SHP77 (cell line): ENCODE measurements at regions not wholly inside any gene's neighbourhood (a gene's known extent, or its start where the extent isn't known, plus 50 kb on each side); places are given as distances from the start of the nearest gene placed in this dataset.

Source experiments
- DNase-seq, 2 experiments: peaks; one replicate each; lab custom pipeline; 2025; lab: John Stamatoyannopoulos, UW

DNA sequence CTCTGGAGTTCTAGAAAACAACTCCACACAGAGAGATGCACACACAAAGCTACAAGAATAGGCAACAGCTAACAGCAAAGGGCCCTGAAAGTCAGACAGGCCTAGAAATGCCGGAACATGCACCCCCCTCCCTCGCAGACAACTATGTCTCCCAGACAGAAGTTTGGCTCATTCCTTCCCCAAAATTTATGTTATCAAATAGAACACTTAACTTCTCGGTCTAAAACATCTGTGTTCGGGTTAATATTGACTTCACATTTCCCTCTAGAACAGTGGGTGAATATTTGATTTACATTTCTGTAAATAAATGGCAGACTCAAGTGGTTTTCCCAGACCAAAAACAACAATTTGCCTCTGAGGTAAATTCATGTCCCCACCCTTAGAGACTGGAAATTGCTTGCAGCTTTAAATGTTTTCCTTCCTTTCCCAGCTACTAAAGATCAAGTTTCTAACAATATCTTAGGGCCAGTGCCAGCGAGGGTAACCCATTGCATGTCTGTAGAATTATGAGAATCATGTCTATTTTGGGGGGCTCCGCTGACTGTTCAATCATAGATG lies 92.5 kb upstream of the INHBA start:
- DNase-seq: no peak

DNA sequence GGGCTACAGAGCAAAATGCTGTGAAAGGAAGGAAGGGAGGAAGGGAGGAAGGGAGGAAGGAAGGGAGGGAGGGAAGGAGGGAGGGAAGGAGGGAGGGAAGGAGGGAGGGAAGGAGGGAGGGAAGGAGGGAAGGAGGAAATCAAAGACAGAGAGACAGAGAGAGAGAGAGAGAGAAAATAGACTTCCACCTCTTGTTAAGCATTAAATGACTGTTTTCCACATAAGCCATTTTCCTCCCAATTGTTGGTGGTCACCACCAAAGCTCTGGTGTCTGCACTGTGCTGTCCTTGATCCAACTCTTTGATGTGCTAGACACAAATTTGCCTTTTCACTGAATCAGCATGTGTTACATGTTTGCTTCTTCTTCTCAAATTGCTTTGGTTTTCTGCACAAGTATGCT lies 90.7 kb upstream of the INHBA start:
- DNase-seq: no peak

DNA sequence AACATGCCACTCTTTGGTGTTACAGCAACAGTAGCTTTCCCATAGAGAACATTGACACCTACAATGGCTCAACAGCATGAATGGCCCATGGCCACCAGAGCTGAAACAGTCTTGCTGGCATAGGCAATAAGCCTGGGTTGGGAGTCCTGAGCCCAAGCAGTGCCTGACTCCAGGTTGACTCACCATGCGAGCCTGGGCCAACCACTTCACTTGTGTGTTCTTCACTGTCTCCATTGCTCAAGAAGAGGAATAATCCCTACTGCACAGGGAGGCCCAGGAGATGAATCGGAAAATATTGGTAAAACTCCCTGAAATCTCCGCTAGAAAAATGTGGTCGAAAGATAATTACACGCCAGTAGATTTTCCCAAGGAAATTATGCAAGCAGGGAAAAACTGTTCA lies 89.2 kb upstream of the INHBA start:
- no peak for DNase-seq

DNA sequence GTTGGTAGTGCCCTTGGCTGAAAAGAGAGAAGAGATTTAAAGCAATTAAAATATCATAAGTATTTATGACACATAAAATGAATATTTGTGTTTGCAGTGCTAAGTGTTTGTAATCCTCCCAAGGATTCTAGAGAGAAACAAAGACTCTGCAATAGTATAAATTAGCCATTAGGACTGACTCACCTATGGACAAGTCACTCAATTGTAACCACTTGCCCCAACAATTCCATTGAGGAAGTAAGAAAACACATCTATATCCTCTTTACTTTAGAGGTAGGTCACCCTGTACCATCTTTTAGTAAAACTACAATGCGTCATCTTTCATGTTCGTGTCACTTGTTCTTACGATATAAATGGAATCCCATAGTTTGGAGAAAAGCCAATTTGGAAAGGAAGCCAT lies 85.7 kb upstream of the INHBA start:
- no peak for DNase-seq

DNA sequence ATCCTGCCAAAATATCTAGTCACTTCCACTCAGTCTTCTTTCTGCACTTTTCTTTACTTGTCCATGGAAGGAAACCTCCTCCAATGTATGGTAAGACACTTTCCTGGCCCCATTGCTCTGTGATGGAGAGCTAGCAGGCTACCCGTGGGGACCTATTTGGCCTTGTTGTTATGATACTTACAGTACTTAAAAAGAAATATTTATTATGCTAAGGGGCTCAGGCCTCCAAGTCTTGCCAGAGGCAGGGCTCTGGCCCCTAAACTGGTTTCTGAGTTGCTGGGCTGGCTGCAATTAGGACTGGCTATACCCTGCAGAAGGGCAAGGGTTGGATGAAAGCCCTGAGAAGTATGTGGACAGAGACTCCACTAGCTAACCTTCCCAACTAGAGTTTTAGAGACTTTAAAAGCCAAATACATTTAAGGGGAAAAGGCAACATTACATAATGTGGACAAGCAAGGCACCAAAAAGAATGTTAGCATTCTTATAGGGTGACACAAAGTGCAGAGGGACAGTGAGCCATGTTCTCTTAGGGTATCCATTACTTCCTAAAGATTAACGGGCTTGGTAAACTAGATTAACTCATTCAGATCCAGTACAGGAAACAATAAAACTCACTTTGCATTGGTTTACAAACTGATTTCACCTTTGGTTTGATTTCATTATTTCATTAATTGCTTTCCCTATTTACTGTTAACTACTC lies 84.9 kb upstream of the INHBA start:
- DNase-seq: no peak

DNA sequence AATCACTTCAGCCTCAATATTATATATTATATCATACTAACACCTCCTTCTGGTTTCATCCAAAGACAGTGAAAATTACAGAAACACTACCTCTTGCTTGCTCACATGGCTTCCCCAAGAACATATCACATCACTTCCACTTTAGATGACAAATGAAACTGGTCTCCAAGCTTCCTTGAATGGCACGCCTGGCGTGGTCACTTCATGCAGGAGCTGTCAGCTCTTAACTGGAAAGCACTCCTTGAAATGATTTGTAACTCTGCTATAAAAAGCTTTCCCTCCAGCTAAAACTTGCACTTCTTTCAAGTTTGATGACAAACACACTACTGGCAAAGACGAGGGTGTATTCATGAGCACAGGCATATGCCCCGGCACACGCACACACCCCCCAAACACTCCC lies 84.1 kb upstream of the INHBA start:
- no peak for DNase-seq

DNA sequence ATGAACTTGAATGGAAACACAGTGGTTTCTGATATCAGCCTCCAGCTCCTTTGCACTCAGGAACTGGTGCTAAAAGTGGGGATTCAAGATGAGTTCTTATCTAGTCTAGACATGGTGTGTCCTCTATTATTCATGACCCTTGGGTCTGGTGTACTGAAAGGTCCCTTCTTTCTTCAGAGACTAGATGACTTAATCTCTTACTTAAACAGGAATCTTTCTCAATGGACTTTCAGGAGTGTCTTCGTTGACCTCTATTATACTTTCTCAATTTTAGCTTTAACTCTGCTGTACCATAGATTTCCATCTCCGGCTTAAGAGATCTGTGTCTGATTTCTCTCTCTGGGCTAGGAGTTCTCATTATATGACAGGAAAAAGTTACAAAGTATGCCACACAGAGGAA lies 83.5 kb upstream of the INHBA start:
- no peak for DNase-seq

DNA sequence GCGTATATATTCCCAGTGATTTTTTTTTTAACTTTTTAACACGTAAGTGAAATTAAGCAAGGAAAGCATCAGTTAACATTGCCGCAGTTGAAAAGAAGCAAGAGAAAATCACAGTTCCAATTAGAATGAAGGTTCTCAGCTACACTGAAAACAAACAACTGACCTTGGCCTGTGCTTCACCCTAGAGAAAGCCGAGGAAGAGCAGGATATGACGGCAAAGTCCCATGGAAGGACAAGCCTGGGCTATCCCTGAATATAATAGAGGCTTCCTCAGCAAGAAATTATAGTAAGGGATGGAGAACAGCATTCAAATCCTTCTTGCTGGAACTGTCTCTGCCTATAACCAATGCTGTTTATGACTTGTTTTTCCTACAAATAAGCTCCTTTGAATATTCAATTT lies 83.0 kb upstream of the INHBA start:
- DNase-seq: no peak

DNA sequence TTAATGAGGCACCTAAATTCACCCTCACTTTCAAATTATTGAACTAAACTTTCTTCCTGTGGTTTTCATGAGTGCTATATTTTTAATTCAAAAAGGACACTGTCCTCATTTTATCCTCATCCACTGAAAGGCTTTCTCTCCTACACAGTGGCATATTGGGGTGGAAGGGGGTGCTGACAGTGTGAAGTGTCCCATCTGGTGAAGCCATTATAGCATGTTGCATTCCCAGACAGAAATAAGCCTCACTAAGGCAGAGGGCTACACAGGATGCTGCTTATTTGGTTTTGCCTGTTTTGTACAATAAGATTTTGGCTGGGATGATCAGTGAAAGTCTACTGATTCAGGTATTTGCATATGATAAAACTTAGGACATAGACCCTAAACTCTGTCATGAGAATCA lies 82.4 kb upstream of the INHBA start:
- no peak for DNase-seq

DNA sequence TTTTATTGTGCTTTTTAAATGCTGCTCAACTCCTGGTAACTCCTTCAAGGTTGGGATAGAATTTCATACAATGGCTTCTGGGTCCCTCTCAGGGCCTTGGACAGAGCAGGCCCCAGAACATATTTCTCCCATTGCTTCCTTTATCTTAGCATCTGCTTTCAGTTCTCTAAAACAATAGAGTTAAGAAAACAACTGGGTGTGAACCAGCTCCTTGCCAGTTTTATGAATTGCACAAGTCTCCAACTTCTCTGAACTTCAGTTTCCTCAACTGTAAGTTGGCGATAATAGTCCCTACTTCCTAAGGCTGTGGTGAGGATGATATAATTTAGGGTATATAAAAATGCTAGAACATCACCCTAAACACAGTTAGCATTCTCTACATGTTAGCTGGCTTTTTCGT lies 77.0 kb upstream of the INHBA start:
- no peak for DNase-seq

DNA sequence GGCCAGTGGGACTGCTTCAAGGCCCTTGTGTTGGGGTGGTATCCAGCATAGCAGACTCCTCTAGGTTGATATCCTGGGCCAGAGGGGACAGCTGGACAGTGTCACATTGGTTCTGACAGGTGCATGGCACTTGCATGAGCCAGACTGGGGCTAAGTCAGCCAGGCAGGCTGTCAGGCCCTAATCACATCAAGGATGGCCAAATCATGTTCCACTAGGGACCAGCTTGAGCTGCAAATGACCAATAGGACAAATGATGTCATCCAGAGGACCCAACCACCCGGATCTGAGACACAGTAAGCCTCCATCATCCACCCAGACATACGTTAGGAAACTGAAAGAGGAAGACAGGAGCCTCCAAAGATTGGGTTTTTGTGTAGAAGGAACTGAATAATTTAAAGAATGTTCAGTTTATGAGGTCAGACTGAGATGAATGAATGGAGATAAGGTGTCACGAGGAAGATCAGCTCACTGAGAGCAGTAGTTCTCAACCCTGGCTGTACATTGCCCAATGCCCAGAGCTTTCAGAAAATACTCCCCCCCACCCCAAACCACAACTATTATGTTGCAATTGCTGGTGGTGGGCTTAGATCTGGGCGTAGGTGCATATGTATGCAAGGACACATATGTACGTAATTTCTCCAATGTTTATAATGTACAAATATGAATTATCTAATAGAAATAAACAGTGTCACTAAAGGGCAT lies 75.2 kb upstream of the INHBA start:
- no peak for DNase-seq

DNA sequence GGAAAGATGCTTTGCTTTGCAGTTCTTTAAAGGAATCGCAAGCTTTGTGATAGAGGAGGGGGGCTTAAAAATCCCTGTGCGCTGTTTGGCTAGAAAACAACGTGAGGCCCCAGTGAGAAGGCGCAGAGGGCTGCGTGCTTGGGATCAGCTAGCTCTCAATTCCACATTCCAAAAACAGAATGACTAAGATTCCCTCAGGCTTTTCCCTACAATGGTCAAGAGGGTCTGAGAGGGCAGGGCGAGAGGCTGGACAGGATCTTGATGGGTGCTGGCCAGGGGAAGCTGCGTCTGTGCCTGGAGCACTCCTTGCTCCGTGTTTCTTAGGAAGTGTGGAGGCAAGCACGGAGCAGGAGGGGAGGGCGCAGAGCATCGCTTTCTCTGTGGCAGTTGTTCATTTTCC lies 72.1 kb upstream of the INHBA start:
- no peak for DNase-seq

DNA sequence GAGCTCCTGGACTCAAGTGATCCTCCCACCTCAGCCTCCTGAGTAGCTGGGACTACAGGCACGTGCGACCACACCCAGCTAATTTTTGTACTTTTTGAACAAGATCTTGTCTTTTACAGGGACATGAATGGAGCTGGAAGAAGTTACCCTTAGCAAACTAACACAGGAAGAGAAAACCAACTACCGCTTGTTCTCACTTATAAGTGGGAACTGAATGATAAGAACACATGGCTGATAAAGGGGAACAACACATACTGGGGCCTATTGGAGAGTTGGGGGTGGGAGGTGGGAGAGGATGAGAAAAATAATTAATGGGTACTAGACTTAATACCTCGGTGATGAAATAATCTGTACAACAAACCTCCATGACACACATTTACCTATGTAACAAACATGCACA lies 70.9 kb upstream of the INHBA start:
- no peak for DNase-seq

DNA sequence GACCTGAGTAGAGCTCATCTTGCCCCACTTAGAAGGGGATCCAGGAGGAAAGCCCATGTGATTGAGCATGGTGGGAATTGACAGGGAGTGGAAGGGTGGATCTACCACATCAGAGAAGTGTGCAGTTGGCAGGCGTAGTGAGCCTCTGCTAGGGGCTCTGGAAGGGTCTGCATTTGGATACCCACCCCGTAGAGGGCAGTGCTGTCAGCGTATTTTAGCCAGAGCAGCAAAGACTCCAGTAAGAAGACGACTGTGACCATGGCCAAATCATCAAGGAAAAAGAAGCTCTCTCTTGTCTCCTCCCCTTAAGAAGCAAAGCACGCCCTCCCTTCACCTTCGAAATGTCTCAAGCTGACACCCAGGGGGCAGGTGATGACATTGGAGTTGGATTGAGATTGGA lies 68.8 kb upstream of the INHBA start:
- DNase-seq: no peak

DNA sequence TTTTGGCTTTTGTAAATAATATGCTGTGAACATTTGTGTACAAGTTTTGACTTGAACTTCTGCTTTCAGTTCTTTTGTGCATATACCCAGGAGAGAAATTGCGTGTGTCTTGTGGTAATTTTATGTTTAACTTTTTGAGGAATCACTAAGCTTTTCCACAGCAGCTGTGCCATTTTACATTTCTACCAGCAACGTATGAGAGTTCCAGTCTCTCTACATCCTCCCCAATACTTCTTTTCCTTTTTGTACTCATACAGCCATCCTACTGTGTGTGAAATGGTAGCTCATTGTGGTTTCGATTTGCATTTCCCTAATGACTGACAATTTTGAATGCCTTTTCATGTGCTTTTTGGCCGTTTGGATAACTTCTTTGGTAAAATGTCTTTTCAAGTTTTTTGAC lies 66.3 kb upstream of the INHBA start:
- DNase-seq: no peak

DNA sequence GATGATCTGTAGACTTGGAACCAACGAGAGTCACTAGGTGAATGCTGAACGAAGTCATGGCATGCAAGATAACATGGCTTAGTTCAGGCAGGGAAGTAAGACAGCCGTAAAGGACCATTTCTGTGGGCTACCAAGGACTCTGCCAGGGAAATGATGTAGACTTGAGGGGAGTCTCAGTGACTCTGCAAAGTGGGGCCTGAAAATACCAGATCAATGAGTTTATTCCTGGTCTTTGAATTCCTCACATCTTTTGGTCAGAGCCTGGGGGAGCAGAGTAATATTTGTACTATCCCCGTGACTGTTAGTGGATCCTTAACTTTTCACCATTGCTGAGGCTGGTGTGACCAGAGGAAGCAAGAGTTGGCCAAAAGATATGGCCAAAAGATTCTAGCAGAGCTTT lies 60.7 kb upstream of the INHBA start:
- no peak for DNase-seq

DNA sequence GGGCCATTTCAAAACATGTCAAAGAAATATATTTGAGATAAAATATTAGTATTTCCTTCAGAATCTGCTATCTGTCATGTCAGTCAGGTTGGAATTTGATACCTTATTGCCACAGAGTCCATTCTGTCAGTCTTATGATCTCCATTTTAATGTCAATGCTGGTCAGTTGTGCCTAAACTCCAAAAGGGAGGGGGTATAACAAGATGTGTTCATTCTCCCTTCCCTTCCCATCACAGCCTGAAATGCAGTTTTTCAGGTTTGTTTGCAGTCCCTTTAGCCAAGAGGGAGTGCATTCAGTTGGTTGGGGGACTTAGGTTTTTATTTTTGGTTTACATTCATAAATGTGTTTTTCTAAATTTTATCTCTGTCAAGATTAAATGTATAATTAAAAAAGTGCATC lies 59.8 kb upstream of the INHBA start:
- DNase-seq: no peak

DNA sequence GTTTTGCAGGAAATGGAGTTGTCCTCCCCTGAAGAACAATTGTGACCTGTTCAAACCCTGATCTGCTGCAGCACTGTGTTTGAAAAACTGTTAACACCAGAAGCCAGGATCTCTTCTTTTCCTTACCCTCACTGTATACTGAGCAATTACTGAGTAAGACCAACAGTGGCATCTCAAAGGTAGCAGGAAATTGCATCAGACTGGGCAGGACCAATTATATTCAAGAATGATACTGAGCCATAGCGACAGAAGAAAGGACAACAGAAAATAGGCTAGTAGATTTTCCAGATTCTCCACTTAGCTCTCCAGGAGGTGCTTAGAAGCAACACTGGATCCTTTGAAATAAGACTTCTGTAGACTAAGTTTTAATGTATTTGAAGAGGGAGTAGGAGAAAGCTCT lies 57.4 kb upstream of the INHBA start:
- DNase-seq: no peak

DNA sequence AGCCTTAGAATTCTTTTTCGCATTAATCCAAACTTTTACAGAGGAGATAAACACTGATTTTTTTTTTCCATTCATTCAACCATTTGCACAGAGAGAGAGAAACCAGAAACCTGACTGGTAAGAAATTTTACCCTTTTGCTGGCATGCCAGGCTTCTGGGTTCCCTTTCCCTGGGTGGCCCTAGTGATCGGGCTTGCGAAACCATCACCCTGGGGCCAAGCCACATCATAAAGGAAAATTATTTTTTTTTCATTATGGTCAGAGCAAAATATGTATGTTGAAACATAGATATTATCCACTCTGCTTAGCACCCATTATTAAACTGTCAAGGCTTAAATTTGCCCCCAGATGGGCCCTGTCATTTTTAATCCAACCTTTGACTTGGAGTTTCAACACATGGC lies 55.4 kb upstream of the INHBA start:
- no peak for DNase-seq

DNA sequence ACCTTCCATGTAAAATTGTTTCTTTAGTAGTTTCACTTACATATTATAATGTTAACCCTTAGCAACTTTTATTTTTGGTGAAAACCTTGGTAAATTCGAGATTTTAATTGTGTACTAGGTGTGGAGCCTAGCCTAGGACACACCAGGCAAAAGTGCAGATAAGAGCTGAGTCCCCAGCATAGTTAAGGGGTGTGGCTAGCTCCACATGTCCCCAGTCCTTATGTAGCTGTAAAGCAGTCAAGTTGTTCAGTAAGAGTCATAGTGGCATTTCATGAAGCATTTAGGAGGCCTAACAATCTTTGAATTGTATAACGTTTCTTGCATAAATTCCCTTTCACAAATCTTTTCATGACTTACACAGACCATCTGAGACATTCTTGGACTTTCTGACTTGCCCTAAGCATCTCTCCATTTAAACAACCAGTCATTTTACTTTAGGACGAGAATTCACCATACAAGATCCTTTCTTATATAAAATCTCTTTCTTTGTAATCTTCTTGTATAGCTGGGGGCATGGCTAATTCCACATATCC lies 53.8 kb upstream of the INHBA start:
- no peak for DNase-seq

DNA sequence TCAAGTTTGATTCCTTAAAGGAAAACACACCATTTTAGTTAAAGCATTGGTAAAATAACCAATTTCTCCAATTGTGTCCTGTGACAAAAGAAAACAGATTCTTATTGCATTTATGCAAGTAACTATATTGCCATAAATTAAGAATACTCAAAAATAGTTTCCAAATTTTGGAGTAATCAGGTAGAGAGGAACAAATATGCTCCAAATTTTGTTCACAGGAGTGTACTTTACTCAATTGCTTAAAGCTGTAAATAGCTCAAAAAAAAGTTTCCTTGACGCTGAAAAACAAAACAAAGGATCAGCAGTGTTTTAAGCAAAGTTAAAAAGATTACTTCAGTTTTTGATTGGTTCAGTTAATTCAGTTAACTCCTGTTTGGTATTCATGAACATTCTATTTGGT lies 52.2 kb upstream of the INHBA start:
- no peak for DNase-seq

DNA sequence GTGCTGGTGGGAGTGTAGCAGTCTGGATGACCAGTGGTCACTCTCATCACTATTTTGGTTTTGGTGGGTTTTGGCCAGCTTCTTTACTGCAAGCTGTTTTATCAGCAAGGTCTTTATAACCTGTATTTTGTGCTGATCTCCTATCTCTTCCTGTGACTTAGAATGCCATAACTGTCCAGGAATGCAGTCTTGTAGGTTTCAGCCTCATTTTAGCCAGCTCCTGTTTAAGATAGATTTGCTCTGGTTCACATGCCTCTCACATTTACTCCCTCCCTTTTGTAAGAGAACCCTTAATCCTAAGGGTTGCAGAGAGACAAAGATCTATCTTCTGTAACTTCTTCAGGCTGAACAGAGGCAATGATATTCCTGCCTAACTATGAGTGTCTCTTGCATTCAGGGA lies 51.2 kb upstream of the INHBA start:
- no peak for DNase-seq
